Loucy (cell line): ENCODE measurements at regions not wholly inside any gene's neighbourhood (a gene's known extent, or its start where the extent isn't known, plus 50 kb on each side); places are given as distances from the start of the nearest gene placed in this dataset.

Experiments
- H2AFZ ChIP-seq: fragments of 200-600 bp; sonication (generic); 2 replicates; pipeline ENCODE4 v1.6.0; 2016; ENCODE audit warnings: antibody characterized with exemption, mild to moderate bottlenecking, low read length, moderate library complexity
- H3F3A ChIP-seq: fragments of 200-600 bp; 2 replicates; pipeline ENCODE4 v1.6.0; 2016; ENCODE audit warnings: antibody characterized with exemption, low read depth, mild to moderate bottlenecking
- H3K27me3 ChIP-seq: fragments of 200-600 bp; sonication (generic); 2 replicates; pipeline ENCODE4 v1.6.1; 2014; ENCODE audit warnings: low read length, mild to moderate bottlenecking; ENCODE audit not compliant: insufficient read depth, poor library complexity, severe bottlenecking
- H3K36me3 ChIP-seq: fragments of 200-600 bp; sonication (generic); 2 replicates; pipeline ENCODE4 v1.6.1; 2016; ENCODE audit warnings: low read length; ENCODE audit not compliant: insufficient read depth
- H3K4me1 ChIP-seq: fragments of 200-600 bp; sonication (generic); 2 replicates; pipeline ENCODE4 v1.5.1; 2014; ENCODE audit warnings: low read length, mild to moderate bottlenecking; ENCODE audit not compliant: insufficient read depth, poor library complexity, severe bottlenecking
- H3K4me2 ChIP-seq: fragments of 200-600 bp; sonication (generic); 2 replicates; pipeline ENCODE4 v1.6.0; 2014; ENCODE audit warnings: antibody characterized with exemption, low read length, low read depth, mild to moderate bottlenecking; ENCODE audit not compliant: poor library complexity, severe bottlenecking
- H3K4me3 ChIP-seq: fragments of 200-600 bp; sonication (generic); 2 replicates; pipeline ENCODE4 v1.5.1; 2014; ENCODE audit warnings: low read length, mild to moderate bottlenecking, mixed read lengths; ENCODE audit not compliant: poor library complexity, severe bottlenecking
- H3K79me2 ChIP-seq: fragments of 200-600 bp; sonication (generic); 2 replicates; pipeline ENCODE4 v1.6.1; 2014; ENCODE audit warnings: low read length; ENCODE audit not compliant: insufficient read depth
- H3K9ac ChIP-seq: fragments of 200-600 bp; sonication (generic); 2 replicates; pipeline ENCODE4 v1.6.0; 2014; ENCODE audit warnings: mild to moderate bottlenecking, low read depth, low read length, moderate library complexity; ENCODE audit not compliant: poor library complexity, severe bottlenecking
- H3K9me2 ChIP-seq: fragments of 200-600 bp; sonication (generic); replicated peaks from 2 replicates; pipeline ENCODE4 v1.6.1; 2016; ENCODE audit warnings: low read depth, low read length, mixed read lengths
- H3K9me3 ChIP-seq: fragments of 200-600 bp; sonication (generic); 2 replicates; pipeline ENCODE4 v1.6.1; 2014; ENCODE audit warnings: mild to moderate bottlenecking, antibody characterized with exemption, low read length, low read depth; ENCODE audit not compliant: insufficient read depth
- H4K20me1 ChIP-seq: fragments of 200-600 bp; sonication (generic); 2 replicates; pipeline ENCODE4 v1.6.0; 2014; ENCODE audit warnings: antibody characterized with exemption, low read length, mild to moderate bottlenecking; ENCODE audit not compliant: insufficient read depth, poor library complexity, severe bottlenecking
- CTCF ChIP-seq: fragments of 200-600 bp; sonication (generic); conservative IDR thresholded peaks from 2 replicates; pipeline ENCODE4 v1.5.1; 2014; ENCODE audit warnings: mild to moderate bottlenecking, antibody characterized with exemption, low read length
- EZH2phosphoT487 ChIP-seq: fragments of 200-600 bp; IDR thresholded peaks from 2 replicates; pipeline ENCODE4 v1.6.1; 2018; ENCODE audit warnings: antibody characterized with exemption, mild to moderate bottlenecking, moderate library complexity, borderline replicate concordance

- H3F3A ChIP-seq, result no peaks in the 10 kb centered on the region
- peaks cover 3% of the 10 kb centered on the region; the same call in 1 of the 2 replicates for H3K9me3 ChIP-seq
- H3K79me2 ChIP-seq, result no peaks in the 10 kb centered on the region
- H2AFZ ChIP-seq, result no peak overlapping the region
- H3K36me3 ChIP-seq, result no peaks in the 10 kb centered on the region
- no peaks in the 10 kb centered on the region for H4K20me1 ChIP-seq
- H3K9ac ChIP-seq, result no peak overlapping the region
- no peaks in the 10 kb centered on the region for H3K4me1 ChIP-seq
- TF ChIP-seq CTCF (no peak), EZH2phosphoT487 (no peak)
- no peaks in the 10 kb centered on the region for H3K9me2 ChIP-seq
- no peaks in the 10 kb centered on the region for H3K27me3 ChIP-seq
- no peak overlapping the region for H3K4me3 ChIP-seq
- no peak overlapping the region for H3K4me2 ChIP-seq
Observed at GRCh38 chr9:87229108-87229507, 268.6 kb upstream of the DAPK1 start.

DNA sequence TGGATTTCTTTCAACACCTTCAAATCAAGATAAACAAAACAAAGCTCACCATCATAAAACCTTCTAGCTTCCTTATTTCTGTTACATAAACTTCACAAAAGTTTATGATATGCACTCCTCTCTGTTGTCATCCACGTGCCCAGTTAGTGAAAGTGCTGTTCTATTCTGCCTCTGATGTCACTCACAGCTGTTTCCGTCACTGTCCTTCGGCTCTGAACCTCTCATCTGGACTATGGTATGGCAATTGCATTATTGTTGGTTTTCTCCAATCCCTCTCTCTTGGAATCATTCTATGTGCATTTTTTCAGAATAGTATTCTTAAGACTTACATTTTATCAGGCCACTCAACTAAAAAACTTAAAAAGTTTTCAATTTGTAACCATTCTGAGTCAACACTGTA lies 264.2 kb upstream of the DAPK1 start:
- H3K4me2 ChIP-seq, result no peak overlapping the region

DNA sequence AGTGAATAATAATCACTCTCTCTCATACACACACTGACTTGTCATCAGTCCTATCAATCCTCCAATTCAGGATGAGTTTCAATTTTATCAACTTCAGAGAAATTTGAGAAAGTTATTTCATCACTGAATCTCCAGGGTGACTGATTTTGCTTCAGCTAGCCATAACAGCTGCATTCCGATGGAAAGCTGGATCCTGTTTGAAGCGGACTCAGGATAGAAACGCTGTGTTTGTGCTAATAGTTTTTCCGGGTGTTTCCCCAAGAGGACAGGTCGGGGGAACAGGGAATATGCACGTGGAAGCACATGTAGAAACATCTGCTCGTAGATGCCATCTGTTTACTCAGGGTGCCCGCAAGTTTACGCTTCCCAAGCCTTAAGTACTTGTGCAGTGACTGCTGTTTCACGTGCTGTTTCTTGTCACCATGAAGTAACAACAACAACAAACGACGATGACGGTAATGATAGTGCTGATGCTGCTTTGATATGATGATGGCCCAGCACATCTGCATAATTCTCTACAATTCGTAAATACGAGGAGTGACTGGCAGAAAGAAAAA lies 263.7 kb upstream of the DAPK1 start:
- no peaks in the 10 kb centered on the region for H3K27me3 ChIP-seq
- no peak overlapping the region for H3K4me3 ChIP-seq
- H4K20me1 ChIP-seq, result no peaks in the 10 kb centered on the region
- H3K4me1 ChIP-seq, result no peaks in the 10 kb centered on the region
- H3K9me2 ChIP-seq, result no peaks in the 10 kb centered on the region
- H3K79me2 ChIP-seq, result no peaks in the 10 kb centered on the region
- TF ChIP-seq CTCF (no peak), EZH2phosphoT487 (no peak)
- peaks cover 3% of the 10 kb centered on the region; the same call in 1 of the 2 replicates for H3K9me3 ChIP-seq
- no peak overlapping the region for H3K9ac ChIP-seq
- no peaks in the 10 kb centered on the region for H3K36me3 ChIP-seq
- H3F3A ChIP-seq, result no peaks in the 10 kb centered on the region
- no peak overlapping the region for H2AFZ ChIP-seq
- no peak overlapping the region for H3K4me2 ChIP-seq

More for the DNA sequence above, 264.2 kb upstream of the DAPK1 start:
- H3K27me3 ChIP-seq, result no peaks in the 10 kb centered on the region
- no peaks in the 10 kb centered on the region for H4K20me1 ChIP-seq
- no peaks in the 10 kb centered on the region for H3K79me2 ChIP-seq
- no peaks in the 10 kb centered on the region for H3K4me1 ChIP-seq
- TF ChIP-seq EZH2phosphoT487 (no peak), CTCF (no peak)
- no peaks in the 10 kb centered on the region for H3K36me3 ChIP-seq
- no peaks in the 10 kb centered on the region for H3K9me2 ChIP-seq
- no peak overlapping the region for H2AFZ ChIP-seq
- H3F3A ChIP-seq, result no peaks in the 10 kb centered on the region
- H3K4me3 ChIP-seq, result no peak overlapping the region
- H3K9ac ChIP-seq, result no peak overlapping the region
- peaks cover 3% of the 10 kb centered on the region; the same call in 1 of the 2 replicates for H3K9me3 ChIP-seq
